Keratinocyte (primary cell): ENCODE measurements at regions not wholly inside any gene's neighbourhood (a gene's known extent, or its start where the extent isn't known, plus 50 kb on each side); places are given as distances from the start of the nearest gene placed in this dataset.

Experiments used
- CTCF ChIP-seq, 3 experiments: IDR thresholded peaks in 1 of 3; conservative IDR thresholded peaks in 1 of 3; optimal IDR thresholded peaks in 1 of 3; 2 replicates in 2 of 3; 3 replicates in 1 of 3; pipeline versions ENCODE3 to v1.5.1; 2011; ENCODE audit warnings: low read length in 3 of 3, mild to moderate bottlenecking in 3 of 3, moderate library complexity in 2 of 3, control low read depth in 1 of 3, inconsistent platforms in 1 of 3; ENCODE audit not compliant: insufficient read depth in 2 of 3; ENCODE audit errors: extremely low read depth in 1 of 3
- EZH2 ChIP-seq: IDR thresholded peaks from one replicate; pipeline ENCODE4 v1.6.1; 2012; ENCODE audit warnings: inconsistent platforms, mild to moderate bottlenecking, low read length, moderate library complexity

GRCh38 chr7:47702080-47702479 lies 120.2 kb upstream of the TNS3 start:
- TF ChIP-seq EZH2 (no peak), CTCF (optimal IDR thresholded peaks at IDR 0.05 in 1 of 3, IDR thresholded peaks at IDR 0.05 in 1 of 3, conservative IDR thresholded peaks at IDR 0.05 in 1 of 3; ENCODE audit: extremely low read depth in 1 of 3, insufficient read depth in 2 of 3, low read length in 3 of 3) (no peak)
